B cell (primary cell): ENCODE measurements at regions not wholly inside any gene's neighbourhood (a gene's known extent, or its start where the extent isn't known, plus 50 kb on each side); places are given as distances from the start of the nearest gene placed in this dataset.

Experiments
- CTCF ChIP-seq: fragments of 200-600 bp; IDR thresholded peaks from one replicate; pipeline ENCODE4 v1.8.0; 2022; ENCODE audit warnings: antibody characterized with exemption, mild to moderate bottlenecking
- EZH2 ChIP-seq: IDR thresholded peaks from 2 replicates; pipeline ENCODE4 v1.6.1; 2012; ENCODE audit warnings: borderline replicate concordance, low read depth, mild to moderate bottlenecking, moderate library complexity, low read length; ENCODE audit not compliant: insufficient read depth, poor library complexity, severe bottlenecking

- TF ChIP-seq CTCF = no peak
- TF ChIP-seq EZH2 = no peak
Observed at GRCh38 chr2:221360742-221361141, 211.4 kb downstream of the EPHA4 start.
